GM21528 (cell line): ENCODE measurements at regions not wholly inside any gene's neighbourhood (a gene's known extent, or its start where the extent isn't known, plus 50 kb on each side); places are given as distances from the start of the nearest gene placed in this dataset.
"Not testable (repeated sequence)": the region's sequence is repeated elsewhere in the genome, so short reads cannot be mapped to it uniquely, and the experiment has no call there.

Experiments
- ATAC-seq: cut with Tn5 transposase; IDR thresholded peaks from one replicate; pipeline ENCODE4 v1.9.1; 2021; ENCODE audit warnings: mild to moderate bottlenecking, moderate library complexity; ENCODE audit not compliant: unreplicated experiment, low FRiP score

- ATAC-seq, result no peak
These were observed 52.3 kb upstream of the ARMC3 start for GRCh38 chr10:22875581-22875980.

DNA sequence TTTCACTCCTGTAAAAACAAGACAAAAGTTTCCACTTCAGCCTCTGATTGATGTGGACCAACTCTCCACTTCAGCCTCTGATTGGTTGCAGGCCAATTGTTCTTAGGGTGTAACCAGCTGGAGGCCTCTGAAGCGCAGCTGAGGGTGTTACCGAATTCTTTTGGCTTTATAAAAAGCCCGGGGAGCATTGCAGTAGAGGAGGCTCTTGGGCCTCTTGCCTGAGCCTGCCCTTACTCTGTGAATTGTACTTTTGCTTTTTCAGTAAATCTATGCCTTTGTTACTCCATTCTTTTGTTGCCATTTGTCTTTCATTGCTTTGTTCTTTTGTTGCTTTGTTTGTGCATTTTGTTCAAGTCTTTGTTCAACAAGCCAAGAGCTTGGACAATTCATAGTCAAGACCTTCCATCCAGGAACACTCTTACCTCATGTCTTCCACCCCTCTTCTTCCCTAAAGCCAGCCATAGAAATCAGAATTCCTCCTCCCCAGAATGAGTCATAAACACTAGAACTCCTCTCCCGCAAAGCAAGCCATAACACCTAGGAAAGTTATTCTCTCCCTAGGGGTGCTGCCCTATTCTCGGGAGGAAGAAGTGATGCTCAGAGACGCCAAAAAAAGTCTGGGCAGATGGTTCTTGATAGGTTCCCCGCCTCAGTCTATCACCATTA lies 53.5 kb upstream of the ARMC3 start:
- ATAC-seq, result no peak

DNA sequence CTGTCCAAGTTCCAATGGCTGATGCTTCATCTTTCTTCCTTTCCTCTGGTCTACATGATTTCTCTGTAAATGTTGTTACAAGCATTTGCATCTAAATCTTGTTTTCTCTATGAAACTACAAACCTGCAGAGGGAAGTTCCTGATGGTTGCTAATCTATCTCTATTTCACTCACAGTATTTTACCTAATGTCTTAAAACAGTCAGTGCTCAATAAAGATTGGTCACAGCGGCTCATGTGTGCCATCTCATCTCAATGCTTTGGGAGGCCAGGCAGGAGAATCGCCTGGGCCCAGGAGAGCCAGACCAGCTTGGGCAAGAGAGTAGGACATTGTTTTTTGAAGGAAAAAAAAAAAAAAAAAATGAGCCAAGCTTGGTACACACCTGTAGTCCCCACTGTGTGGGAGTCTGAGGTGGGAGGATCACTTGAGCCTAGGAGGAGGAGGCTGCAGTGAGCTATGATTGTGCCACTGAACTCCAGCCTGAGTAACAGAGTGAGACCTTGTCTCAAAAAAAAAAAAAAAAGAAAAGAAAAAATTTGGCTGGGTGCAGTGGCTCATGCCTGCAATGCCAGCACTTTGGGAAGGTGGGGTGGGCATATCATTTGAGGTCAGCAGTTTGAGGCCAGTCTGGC lies 71.3 kb upstream of the ARMC3 start:
- ATAC-seq, result no peak

DNA sequence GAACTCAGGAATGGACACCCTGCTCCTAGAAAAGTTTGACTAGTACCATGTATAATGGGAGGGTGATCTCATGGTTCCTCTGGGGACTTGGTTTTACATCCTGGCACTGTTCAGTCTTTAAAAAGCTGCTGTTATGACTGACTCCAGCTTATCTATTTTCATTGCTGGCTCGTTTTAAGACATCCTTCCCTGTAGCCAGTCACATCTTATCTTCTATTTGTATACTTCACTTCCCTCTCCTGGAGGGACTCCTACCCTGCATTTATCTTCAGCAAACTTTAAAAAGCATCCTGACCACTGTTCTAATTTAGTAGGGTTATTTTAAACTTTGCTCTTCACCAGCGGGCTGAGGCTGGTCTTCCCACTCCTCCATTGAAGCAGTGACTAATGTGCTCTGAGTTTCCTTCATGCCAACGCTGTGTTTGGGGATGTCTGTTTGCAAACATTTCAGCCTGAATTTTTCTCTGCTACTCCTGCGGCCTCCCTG lies 72.9 kb upstream of the ARMC3 start:
- ATAC-seq, result no peak

GRCh38 chr10:22853906-22854447 lies 73.9 kb upstream of the ARMC3 start:
- no peak for ATAC-seq

DNA sequence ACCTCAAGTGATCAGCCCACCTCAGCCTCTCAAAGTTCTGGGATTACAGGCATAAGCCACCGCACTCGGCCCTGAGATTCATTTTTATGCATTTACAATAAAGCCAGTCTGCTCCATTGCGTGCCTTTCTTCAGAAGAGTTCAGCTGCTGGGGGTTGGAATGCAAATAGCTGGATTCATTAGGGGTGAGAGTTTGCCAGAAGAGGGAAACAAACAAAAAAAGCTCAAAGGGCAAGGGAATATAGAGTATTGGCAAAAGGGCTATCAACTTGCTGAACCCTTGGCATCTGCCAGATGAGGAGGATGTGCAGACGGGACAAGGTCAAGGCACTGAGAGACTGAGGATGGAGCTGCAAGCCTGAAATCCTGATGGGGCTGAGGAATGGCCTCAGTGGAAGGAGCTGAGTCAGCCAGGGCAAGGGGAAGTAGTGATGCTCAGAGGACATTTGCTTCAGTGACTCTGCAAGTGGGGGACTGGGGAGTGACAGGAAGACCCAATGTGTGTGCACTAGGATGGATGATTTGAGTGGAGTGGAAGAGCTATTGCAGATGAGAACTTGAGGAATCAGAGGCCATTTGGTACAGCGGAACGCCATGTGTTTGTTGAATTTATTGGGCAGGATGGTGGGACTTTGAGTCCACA lies 75.0 kb upstream of the ARMC3 start:
- ATAC-seq, result no peak

- ATAC-seq, result no peak
These were observed 76.0 kb upstream of the ARMC3 start for GRCh38 chr10:22851865-22852239.

GRCh38 chr10:22850541-22850940 lies 77.3 kb upstream of the ARMC3 start:
- no peak for ATAC-seq

GRCh38 chr10:22849077-22849805 lies 78.6 kb upstream of the ARMC3 start:
- ATAC-seq, result no peak

GRCh38 chr10:22848509-22848908 lies 79.3 kb upstream of the ARMC3 start:
- no peak for ATAC-seq

DNA sequence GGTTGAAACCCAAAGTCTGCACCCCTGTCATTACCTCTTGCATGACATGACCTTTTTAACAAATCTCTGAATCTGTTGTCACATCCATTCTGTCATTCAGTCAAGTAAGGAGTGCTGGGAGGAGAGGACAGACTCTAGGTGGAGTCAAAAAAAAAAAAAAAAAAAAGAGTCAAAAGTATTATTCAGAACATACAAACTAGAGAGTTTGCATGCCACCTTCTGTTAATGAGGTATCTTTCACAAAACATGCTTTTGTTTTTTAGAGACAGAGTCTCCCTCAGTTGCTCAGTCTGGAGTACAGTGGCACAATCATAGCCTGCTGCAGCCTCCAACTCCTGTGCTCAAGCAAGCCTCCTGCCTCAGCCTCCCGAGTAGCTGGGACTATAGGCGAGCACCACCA lies 81.6 kb upstream of the ARMC3 start:
- ATAC-seq, result no peak

- ATAC-seq, result no peak
These were observed 88.2 kb upstream of the ARMC3 start for GRCh38 chr10:22839639-22840038.

DNA sequence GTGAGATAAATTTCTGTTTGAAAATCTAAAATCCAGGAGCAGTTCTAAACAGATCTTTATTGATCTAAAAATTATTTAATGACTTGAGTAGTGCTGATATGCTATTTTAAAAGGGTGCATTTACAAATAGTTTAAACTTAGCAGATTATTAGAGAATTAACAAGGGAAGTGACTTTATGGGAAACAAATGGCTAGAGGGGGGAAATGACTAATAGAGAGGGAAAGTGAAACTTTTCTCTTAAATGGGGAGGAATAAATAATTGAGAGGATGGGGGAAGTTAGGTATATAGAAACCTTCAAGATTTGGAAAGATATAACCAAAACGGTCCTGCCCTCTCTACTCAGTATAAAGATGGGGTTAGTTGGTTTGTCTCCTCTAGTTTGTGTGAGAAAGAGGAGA lies 90.1 kb upstream of the ARMC3 start:
- ATAC-seq, result no peak

GRCh38 chr10:22837351-22837750 lies 90.5 kb upstream of the ARMC3 start:
- ATAC-seq, result no peak

GRCh38 chr10:22834471-22834870 lies 93.4 kb upstream of the ARMC3 start:
- ATAC-seq, result no peak

- no peak for ATAC-seq
These were observed 94.1 kb upstream of the ARMC3 start for GRCh38 chr10:22833781-22834180.

DNA sequence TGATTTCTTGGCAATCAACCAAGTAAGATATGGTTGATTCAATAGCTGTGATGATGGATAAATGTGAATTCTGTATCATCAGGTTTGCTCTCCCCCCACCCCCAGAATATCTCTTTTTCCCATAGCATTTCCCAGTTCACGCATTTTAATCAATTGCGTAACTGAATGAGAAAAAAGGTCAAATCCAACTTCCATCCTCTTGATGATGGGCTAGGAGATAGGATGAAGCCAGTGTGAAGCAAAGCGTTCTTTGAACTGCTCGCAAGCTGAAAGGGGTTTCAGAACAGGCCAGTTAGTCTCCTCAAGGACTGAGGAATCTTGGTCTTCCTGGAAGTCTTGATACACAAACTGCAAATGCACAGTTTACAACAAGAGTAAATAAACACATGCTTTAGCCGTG lies 94.5 kb upstream of the ARMC3 start:
- ATAC-seq, result no peak

DNA sequence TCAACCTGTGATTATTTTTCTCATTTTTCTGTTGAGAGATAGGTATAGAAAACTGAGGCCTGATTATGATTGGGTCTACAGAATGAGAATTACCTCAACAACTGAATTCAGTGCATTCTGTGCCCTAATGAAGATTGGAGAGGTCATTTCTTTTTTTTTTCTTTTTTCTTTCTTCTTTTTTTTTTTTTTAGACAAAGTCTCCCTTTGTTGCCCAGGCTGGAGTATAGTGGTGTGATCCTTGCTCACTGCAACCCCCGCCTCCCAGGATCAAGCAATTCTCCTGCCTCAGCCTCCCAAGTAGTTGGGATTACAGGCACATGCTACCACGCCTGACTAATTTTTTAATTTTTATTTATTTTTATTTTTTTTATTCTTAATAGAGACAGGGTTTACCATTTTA lies 95.0 kb upstream of the ARMC3 start:
- no peak for ATAC-seq

GRCh38 chr10:22832066-22832602 lies 95.7 kb upstream of the ARMC3 start:
- no peak for ATAC-seq

DNA sequence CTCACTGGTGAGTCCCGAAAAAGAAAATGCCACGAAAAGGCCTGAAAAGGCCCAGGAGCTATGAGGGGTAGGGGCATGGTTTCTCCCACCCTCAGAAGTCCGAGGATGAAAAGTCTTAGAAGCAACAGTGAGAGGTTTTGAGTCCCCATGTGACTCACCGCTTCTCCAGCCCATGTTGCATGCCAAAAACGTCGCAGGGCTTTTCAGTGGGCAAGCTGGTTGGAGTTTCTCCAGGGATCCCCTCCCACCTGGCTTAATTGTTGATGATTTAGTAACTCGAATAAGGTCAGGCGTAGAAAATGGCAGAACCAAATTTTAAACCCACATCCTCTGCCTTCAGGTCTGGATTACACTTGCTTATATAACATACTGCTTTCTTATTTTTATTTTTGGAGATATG lies 96.3 kb upstream of the ARMC3 start:
- ATAC-seq, result no peak

DNA sequence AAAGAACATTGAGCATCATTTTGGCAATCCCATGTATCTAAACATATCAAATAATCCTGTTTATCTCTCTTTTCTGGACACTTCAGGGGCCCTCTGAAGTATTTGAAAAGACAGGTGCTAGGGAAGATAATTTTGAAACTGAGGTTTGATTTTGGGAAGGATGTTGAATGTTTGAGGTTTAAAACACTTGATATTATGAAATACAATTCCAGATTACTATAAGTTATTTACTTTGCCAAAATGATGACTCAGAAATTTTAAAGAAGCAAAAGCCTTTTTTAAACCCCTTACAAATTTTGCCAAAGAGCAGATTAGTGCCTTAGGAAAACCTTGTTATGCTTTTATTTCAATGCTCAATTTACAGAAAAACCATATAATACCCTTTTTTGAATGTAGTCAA lies 99.1 kb upstream of the ARMC3 start:
- not testable (repeated sequence) for ATAC-seq
